ENCODE measurements at regions not wholly inside any gene's neighbourhood (a gene's known extent, or its start where the extent isn't known, plus 50 kb on each side); places are given as distances from the start of the nearest gene placed in this dataset.

DNA sequence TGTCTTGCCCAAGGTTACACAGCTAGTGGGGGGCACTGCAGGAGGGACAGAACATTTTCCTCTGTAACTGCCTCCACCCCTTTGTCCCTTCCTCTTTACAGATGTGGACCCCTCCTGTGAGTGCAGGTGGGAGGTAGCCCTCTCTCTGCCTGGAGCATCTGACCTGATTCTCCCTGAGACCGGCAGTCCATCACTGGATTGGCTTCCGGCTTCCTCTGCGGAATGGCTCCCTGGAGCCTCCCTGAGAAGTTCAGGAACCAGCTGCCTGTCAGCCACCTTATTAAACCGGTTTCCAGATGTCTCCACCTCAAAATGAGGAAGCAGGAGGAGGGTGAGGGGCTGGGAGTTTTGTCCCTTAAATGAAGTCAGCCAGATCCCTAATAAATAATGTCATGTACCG, 67.3 kb upstream of the TNP1 start:
- TF ChIP-seq POLR2A (IDR thresholded peaks at IDR 0.05; ENCODE audit: low read length) (no peak), GATA1 (IDR thresholded peaks at IDR 0.05; ENCODE audit: low read depth, low read length) (no peak)
